Panc1 (cell line): ENCODE measurements at regions not wholly inside any gene's neighbourhood (a gene's known extent, or its start where the extent isn't known, plus 50 kb on each side); places are given as distances from the start of the nearest gene placed in this dataset.

Experiments
- TF ChIP-seq, protein P1 (sequence below): fragments of 450-650 bp; IDR thresholded peaks from 2 replicates; pipeline ENCODE4 v1.5.1; 2017; ENCODE audit warnings: mild to moderate bottlenecking
- TF ChIP-seq, protein P2 (sequence below), 2 experiments: IDR thresholded peaks; 2 replicates each; pipeline ENCODE4 v1.6.1; 2011 to 2012; ENCODE audit warnings: low read depth in 2 of 2, control low read depth in 1 of 2, low read length in 1 of 2, mild to moderate bottlenecking in 1 of 2, moderate library complexity in 1 of 2; ENCODE audit not compliant: insufficient read depth in 1 of 2

DNA sequence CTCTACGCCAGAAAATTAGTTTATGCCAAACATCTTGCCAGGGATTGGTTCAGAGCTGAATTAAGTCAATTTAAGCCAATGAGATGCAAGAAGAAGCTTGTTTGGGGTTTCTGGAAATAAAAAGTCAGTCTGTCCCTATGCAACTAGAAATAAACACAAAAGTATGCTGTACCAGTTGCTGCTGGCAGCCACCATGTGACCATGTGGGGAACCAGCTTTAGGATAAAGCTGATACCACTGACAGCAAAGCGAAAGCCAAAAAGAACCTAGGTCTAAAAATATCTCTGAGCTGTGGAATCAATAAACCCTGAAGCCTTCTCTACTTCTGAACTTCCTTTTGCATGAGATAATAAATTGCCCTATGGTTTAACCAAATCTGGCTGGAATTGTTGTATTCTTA lies 181.8 kb upstream of the PARD3B start:
- TF ChIP-seq, protein P1, sequence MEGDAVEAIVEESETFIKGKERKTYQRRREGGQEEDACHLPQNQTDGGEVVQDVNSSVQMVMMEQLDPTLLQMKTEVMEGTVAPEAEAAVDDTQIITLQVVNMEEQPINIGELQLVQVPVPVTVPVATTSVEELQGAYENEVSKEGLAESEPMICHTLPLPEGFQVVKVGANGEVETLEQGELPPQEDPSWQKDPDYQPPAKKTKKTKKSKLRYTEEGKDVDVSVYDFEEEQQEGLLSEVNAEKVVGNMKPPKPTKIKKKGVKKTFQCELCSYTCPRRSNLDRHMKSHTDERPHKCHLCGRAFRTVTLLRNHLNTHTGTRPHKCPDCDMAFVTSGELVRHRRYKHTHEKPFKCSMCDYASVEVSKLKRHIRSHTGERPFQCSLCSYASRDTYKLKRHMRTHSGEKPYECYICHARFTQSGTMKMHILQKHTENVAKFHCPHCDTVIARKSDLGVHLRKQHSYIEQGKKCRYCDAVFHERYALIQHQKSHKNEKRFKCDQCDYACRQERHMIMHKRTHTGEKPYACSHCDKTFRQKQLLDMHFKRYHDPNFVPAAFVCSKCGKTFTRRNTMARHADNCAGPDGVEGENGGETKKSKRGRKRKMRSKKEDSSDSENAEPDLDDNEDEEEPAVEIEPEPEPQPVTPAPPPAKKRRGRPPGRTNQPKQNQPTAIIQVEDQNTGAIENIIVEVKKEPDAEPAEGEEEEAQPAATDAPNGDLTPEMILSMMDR, result no peak
- TF ChIP-seq, protein P2, sequence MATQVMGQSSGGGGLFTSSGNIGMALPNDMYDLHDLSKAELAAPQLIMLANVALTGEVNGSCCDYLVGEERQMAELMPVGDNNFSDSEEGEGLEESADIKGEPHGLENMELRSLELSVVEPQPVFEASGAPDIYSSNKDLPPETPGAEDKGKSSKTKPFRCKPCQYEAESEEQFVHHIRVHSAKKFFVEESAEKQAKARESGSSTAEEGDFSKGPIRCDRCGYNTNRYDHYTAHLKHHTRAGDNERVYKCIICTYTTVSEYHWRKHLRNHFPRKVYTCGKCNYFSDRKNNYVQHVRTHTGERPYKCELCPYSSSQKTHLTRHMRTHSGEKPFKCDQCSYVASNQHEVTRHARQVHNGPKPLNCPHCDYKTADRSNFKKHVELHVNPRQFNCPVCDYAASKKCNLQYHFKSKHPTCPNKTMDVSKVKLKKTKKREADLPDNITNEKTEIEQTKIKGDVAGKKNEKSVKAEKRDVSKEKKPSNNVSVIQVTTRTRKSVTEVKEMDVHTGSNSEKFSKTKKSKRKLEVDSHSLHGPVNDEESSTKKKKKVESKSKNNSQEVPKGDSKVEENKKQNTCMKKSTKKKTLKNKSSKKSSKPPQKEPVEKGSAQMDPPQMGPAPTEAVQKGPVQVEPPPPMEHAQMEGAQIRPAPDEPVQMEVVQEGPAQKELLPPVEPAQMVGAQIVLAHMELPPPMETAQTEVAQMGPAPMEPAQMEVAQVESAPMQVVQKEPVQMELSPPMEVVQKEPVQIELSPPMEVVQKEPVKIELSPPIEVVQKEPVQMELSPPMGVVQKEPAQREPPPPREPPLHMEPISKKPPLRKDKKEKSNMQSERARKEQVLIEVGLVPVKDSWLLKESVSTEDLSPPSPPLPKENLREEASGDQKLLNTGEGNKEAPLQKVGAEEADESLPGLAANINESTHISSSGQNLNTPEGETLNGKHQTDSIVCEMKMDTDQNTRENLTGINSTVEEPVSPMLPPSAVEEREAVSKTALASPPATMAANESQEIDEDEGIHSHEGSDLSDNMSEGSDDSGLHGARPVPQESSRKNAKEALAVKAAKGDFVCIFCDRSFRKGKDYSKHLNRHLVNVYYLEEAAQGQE (IDR thresholded peaks at IDR 0.05; ENCODE audit: insufficient read depth in 1 of 2, low read depth in 2 of 2, low read length in 1 of 2), result no peak
